A673 (cell line): ENCODE measurements at regions not wholly inside any gene's neighbourhood (a gene's known extent, or its start where the extent isn't known, plus 50 kb on each side); places are given as distances from the start of the nearest gene placed in this dataset.
"Not testable (repeated sequence)": the region's sequence is repeated elsewhere in the genome, so short reads cannot be mapped to it uniquely, and the experiment has no call there.

Experiments
- BruUV-seq: library from RNA; stranded (reverse); fragments of 400-500 nt; replicated peaks from 2 replicates; lab custom pipeline; 2021; lab: Mats Ljungman, UMichigan
- CTCF ChIA-PET: fragments of 300-600 bp; sonication (Branson Sonifier 250); formaldehyde crosslinking; loops from one replicate; lab custom pipeline; 2022; ENCODE audit warnings: antibody characterized with exemption; lab: Charles Lee
- POLR2A ChIA-PET: fragments of 300-600 bp; sonication (Branson Sonifier 250); formaldehyde crosslinking; loops from one replicate; lab custom pipeline; 2022; ENCODE audit warnings: antibody characterized with exemption; ENCODE audit not compliant: low non-redundant PET; lab: Charles Lee
- DNase-seq: peaks from one replicate; pipeline ENCODE4 v3.0.0-alpha.2; 2015; ENCODE audit warnings: low spot score
- H3K27ac ChIP-seq: fragments of 200-600 bp; sonication (generic); 2 replicates; pipeline ENCODE4 v1.5.1; 2016; ENCODE audit warnings: mixed run types, low read depth, mild to moderate bottlenecking, mixed read lengths, antibody characterized with exemption, low read length; ENCODE audit not compliant: poor library complexity, severe bottlenecking
- H3K27me3 ChIP-seq: fragments of 200-600 bp; sonication (generic); replicated peaks from 2 replicates; pipeline ENCODE4 v1.6.1; 2017; ENCODE audit warnings: mixed run types, low read depth, mild to moderate bottlenecking, mixed read lengths, antibody characterized with exemption, low read length; ENCODE audit not compliant: insufficient read depth, poor library complexity
- H3K36me3 ChIP-seq: fragments of 200-600 bp; sonication (generic); 2 replicates; pipeline ENCODE4 v1.6.1; 2016; ENCODE audit warnings: mixed run types, mild to moderate bottlenecking, mixed read lengths, antibody characterized with exemption, low read length; ENCODE audit not compliant: insufficient read depth, poor library complexity, severe bottlenecking
- H3K4me1 ChIP-seq: fragments of 200-600 bp; sonication (generic); 2 replicates; pipeline ENCODE4 v1.6.1; 2017; ENCODE audit warnings: mixed run types, mild to moderate bottlenecking, mixed read lengths, antibody characterized with exemption, low read length; ENCODE audit not compliant: insufficient read depth, poor library complexity, severe bottlenecking
- H3K4me3 ChIP-seq: fragments of 200-600 bp; sonication (generic); 2 replicates; pipeline ENCODE4 v1.5.1; 2016; ENCODE audit warnings: low read depth, mixed run types, mild to moderate bottlenecking, mixed read lengths, low read length; ENCODE audit not compliant: poor library complexity, severe bottlenecking
- H3K9me3 ChIP-seq: fragments of 200-600 bp; sonication (generic); 2 replicates; pipeline ENCODE4 v1.6.1; 2016; ENCODE audit warnings: mixed run types, low read depth, mild to moderate bottlenecking, mixed read lengths, antibody characterized with exemption, low read length; ENCODE audit not compliant: poor library complexity, severe bottlenecking
- EZH2 ChIP-seq: fragments of 200-600 bp; sonication (generic); IDR thresholded peaks from 2 replicates; pipeline ENCODE4 v1.6.1; 2017; ENCODE audit warnings: borderline replicate concordance, low read depth, mild to moderate bottlenecking, mixed read lengths, antibody characterized with exemption, low read length; ENCODE audit not compliant: poor library complexity, severe bottlenecking
- intact Hi-C: fragments of 100-400 bp; cut with micrococcal nuclease; formaldehyde crosslinking; loops from one replicate; pipeline ENCODE4 v1.10.0; 2022; ENCODE audit not compliant: unreplicated experiment
- TF ChIP-seq, protein P1 (sequence below): fragments of 300-800, 200-600 bp; sonication (generic); conservative IDR thresholded peaks from 2 replicates; pipeline ENCODE4 v1.5.1; 2017; ENCODE audit warnings: low read depth, mild to moderate bottlenecking, antibody characterized with exemption, low read length, moderate library complexity, mixed read lengths

- POLR2A ChIA-PET: no interaction called here
- no peaks in the 10 kb centered on the region for H3K4me1 ChIP-seq
Measured at GRCh38 chr14:38930898-38931297, 172.1 kb downstream of the SEC23A start.

DNA sequence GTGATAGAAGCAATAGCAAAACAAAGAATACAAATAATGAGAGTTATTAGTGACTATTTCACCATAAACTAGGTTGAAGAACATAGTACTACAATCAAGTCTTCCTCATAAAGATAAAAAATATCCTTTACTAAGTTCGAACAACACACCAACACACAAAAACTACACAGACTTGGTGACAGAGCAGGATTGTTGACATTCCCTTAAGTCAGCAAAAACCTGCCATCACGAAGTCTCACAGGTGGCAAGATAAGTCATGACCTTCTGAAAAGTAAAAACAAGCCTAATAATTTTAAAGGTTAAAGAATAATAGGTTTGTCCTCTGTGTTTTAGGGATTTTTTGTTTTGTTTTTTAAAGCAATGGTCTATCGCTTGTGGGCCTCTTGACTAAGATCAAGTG, 173.0 kb downstream of the SEC23A start:
- no peak for TF ChIP-seq EZH2
- TF ChIP-seq, protein P1, sequence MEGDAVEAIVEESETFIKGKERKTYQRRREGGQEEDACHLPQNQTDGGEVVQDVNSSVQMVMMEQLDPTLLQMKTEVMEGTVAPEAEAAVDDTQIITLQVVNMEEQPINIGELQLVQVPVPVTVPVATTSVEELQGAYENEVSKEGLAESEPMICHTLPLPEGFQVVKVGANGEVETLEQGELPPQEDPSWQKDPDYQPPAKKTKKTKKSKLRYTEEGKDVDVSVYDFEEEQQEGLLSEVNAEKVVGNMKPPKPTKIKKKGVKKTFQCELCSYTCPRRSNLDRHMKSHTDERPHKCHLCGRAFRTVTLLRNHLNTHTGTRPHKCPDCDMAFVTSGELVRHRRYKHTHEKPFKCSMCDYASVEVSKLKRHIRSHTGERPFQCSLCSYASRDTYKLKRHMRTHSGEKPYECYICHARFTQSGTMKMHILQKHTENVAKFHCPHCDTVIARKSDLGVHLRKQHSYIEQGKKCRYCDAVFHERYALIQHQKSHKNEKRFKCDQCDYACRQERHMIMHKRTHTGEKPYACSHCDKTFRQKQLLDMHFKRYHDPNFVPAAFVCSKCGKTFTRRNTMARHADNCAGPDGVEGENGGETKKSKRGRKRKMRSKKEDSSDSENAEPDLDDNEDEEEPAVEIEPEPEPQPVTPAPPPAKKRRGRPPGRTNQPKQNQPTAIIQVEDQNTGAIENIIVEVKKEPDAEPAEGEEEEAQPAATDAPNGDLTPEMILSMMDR: no peak
- H3K27me3 ChIP-seq: no peaks in the 10 kb centered on the region
- no peak overlapping the region for H3K27ac ChIP-seq
- intact Hi-C loops: no loop called here
- no TSS peak for BruUV-seq
- no peaks in the 10 kb centered on the region for H3K9me3 ChIP-seq
- CTCF ChIA-PET: no interaction called here
- no peak for DNase-seq
- H3K4me1 ChIP-seq: no peaks in the 10 kb centered on the region
- no peaks in the 10 kb centered on the region for H3K36me3 ChIP-seq
- POLR2A ChIA-PET: no interaction called here
- no peak overlapping the region for H3K4me3 ChIP-seq

More at GRCh38 chr14:38930898-38931297, 172.1 kb downstream of the SEC23A start:
- Histone ChIP-seq H3K9me3 (no peaks in the 10 kb centered on the region), H3K27ac (no peak overlapping the region), H3K36me3 (no peaks in the 10 kb centered on the region), H3K4me3 (no peak overlapping the region), H3K27me3 (no peaks in the 10 kb centered on the region)
- BruUV-seq: no TSS peak
- no peak for DNase-seq
- CTCF ChIA-PET: no interaction called here
- TF ChIP-seq EZH2: no peak
- TF ChIP-seq, protein P1: no peak
- intact Hi-C loops: no loop called here

DNA sequence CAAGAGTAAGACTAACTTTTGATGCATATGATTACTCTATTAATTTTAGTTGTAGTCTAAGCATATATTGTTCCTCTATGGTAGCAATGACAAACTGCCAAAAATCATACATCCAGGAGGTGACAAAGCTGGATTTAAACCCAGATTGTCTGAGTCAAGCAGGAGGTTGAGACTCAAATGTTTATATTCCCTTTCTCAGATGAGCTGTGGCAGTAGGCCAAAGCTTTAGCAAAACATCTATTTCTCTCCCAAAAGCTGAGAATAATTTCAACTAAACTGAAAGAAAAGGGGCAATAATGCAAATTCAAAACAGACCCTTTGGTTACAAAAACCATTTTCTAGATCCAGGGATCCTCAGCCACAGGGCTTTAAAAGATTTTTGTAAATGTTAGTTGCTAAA, 173.6 kb downstream of the SEC23A start:
- Histone ChIP-seq H3K27ac (no peak overlapping the region), H3K27me3 (no peaks in the 10 kb centered on the region), H3K4me1 (no peaks in the 10 kb centered on the region), H3K9me3 (no peaks in the 10 kb centered on the region), H3K4me3 (no peak overlapping the region), H3K36me3 (no peaks in the 10 kb centered on the region)
- DNase-seq: no peak
- POLR2A ChIA-PET: no interaction called here
- TF ChIP-seq, protein P1: no peak
- no peak for TF ChIP-seq EZH2
- CTCF ChIA-PET: no interaction called here
- intact Hi-C loops: no loop called here
- BruUV-seq: no TSS peak

DNA sequence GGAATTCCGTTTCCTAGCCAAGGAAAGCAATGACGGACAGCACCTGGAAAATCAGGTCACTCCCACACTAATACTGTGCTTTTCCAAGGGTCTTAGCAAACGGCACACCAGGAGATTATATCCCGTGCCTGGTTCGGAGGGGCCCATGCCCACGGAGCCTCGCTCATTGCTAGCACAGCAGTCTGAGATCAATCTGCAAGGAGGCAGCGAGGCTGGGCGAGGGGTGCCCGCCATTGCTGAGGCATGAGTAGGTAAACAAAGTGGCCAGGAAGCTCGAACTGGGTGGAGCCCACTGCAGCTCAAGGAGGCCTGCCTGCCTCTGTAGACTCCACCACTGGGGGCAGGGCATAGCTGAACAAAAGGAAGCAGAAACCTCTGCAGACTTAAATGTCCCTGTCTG, 181.1 kb downstream of the SEC23A start:
- CTCF ChIA-PET: not testable (repeated sequence)

More for the DNA sequence above, 181.1 kb downstream of the SEC23A start:
- BruUV-seq, H3K4me1 ChIP-seq, POLR2A ChIA-PET, DNase-seq, H3K4me3 ChIP-seq, H3K27me3 ChIP-seq, H3K36me3 ChIP-seq, H3K27ac ChIP-seq, H3K9me3 ChIP-seq, intact Hi-C loops: not testable (repeated sequence)
